ENCODE measurements at regions not wholly inside any gene's neighbourhood (a gene's known extent, or its start where the extent isn't known, plus 50 kb on each side); places are given as distances from the start of the nearest gene placed in this dataset.

DNA sequence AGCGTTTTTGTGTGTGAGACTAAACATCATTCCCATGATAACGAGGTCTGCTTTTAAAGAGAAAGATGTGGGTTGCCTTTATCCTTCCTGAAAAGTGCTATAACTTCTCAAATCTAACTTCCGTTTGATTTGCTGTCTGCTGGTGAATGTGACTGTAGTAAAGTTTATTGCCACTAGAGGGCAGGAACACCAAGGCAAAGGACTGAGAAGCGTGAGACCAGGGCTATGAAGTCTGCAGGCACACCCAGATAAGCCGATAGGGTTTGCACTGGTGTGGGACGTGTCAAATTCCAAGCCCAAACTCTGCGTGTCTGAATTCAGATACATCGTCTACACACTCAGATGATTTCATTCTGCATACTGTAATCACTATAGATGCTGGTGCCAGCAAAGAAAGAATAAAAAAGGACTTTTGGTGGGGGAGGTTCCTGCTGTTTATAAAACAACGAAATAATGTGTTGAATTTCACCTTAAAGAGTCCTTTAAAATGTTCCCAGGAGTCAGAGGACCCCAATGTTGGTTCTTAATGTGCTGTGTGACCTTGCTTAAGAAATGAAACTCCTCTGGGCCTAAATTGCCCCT lies 87.2 kb downstream of the PTTG1 start (continued):
- TF ChIP-seq, protein P1, sequence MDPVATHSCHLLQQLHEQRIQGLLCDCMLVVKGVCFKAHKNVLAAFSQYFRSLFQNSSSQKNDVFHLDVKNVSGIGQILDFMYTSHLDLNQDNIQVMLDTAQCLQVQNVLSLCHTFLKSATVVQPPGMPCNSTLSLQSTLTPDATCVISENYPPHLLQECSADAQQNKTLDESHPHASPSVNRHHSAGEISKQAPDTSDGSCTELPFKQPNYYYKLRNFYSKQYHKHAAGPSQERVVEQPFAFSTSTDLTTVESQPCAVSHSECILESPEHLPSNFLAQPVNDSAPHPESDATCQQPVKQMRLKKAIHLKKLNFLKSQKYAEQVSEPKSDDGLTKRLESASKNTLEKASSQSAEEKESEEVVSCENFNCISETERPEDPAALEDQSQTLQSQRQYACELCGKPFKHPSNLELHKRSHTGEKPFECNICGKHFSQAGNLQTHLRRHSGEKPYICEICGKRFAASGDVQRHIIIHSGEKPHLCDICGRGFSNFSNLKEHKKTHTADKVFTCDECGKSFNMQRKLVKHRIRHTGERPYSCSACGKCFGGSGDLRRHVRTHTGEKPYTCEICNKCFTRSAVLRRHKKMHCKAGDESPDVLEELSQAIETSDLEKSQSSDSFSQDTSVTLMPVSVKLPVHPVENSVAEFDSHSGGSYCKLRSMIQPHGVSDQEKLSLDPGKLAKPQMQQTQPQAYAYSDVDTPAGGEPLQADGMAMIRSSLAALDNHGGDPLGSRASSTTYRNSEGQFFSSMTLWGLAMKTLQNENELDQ (CRISPR knock-in tag; IDR thresholded peaks at IDR 0.05; ENCODE audit: borderline replicate concordance) = no peak
- peak; percentile 88 for TF ChIP-seq SMC3 (conservative IDR thresholded peaks at IDR 0.05; ENCODE audit: insufficient read depth, low read depth, low read length)
- peak; percentile 70; the same call in 1 of the 2 replicates for TF ChIP-seq ZBTB17 (CRISPR knock-in tag; IDR thresholded peaks at IDR 0.05)
- TF ChIP-seq STAG1 (CRISPR knock-in tag; IDR thresholded peaks at IDR 0.05; ENCODE audit: borderline replicate concordance) = peak; percentile 66; the same call in 1 of the 2 replicates
- TF ChIP-seq, protein P2, sequence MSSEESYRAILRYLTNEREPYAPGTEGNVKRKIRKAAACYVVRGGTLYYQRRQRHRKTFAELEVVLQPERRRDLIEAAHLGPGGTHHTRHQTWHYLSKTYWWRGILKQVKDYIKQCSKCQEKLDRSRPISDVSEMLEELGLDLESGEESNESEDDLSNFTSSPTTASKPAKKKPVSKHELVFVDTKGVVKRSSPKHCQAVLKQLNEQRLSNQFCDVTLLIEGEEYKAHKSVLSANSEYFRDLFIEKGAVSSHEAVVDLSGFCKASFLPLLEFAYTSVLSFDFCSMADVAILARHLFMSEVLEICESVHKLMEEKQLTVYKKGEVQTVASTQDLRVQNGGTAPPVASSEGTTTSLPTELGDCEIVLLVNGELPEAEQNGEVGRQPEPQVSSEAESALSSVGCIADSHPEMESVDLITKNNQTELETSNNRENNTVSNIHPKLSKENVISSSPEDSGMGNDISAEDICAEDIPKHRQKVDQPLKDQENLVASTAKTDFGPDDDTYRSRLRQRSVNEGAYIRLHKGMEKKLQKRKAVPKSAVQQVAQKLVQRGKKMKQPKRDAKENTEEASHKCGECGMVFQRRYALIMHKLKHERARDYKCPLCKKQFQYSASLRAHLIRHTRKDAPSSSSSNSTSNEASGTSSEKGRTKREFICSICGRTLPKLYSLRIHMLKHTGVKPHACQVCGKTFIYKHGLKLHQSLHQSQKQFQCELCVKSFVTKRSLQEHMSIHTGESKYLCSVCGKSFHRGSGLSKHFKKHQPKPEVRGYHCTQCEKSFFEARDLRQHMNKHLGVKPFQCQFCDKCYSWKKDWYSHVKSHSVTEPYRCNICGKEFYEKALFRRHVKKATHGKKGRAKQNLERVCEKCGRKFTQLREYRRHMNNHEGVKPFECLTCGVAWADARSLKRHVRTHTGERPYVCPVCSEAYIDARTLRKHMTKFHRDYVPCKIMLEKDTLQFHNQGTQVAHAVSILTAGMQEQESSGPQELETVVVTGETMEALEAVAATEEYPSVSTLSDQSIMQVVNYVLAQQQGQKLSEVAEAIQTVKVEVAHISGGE (CRISPR knock-in tag; IDR thresholded peaks at IDR 0.05) = no peak
- TF ChIP-seq, protein P3, sequence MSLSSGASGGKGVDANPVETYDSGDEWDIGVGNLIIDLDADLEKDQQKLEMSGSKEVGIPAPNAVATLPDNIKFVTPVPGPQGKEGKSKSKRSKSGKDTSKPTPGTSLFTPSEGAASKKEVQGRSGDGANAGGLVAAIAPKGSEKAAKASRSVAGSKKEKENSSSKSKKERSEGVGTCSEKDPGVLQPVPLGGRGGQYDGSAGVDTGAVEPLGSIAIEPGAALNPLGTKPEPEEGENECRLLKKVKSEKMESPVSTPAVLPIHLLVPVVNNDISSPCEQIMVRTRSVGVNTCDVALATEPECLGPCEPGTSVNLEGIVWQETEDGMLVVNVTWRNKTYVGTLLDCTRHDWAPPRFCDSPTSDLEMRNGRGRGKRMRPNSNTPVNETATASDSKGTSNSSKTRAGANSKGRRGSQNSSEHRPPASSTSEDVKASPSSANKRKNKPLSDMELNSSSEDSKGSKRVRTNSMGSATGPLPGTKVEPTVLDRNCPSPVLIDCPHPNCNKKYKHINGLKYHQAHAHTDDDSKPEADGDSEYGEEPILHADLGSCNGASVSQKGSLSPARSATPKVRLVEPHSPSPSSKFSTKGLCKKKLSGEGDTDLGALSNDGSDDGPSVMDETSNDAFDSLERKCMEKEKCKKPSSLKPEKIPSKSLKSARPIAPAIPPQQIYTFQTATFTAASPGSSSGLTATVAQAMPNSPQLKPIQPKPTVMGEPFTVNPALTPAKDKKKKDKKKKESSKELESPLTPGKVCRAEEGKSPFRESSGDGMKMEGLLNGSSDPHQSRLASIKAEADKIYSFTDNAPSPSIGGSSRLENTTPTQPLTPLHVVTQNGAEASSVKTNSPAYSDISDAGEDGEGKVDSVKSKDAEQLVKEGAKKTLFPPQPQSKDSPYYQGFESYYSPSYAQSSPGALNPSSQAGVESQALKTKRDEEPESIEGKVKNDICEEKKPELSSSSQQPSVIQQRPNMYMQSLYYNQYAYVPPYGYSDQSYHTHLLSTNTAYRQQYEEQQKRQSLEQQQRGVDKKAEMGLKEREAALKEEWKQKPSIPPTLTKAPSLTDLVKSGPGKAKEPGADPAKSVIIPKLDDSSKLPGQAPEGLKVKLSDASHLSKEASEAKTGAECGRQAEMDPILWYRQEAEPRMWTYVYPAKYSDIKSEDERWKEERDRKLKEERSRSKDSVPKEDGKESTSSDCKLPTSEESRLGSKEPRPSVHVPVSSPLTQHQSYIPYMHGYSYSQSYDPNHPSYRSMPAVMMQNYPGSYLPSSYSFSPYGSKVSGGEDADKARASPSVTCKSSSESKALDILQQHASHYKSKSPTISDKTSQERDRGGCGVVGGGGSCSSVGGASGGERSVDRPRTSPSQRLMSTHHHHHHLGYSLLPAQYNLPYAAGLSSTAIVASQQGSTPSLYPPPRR (CRISPR knock-in tag; IDR thresholded peaks at IDR 0.05; ENCODE audit: borderline replicate concordance) = no peak
- TF ChIP-seq ELF1 (tag; IDR thresholded peaks at IDR 0.05) = no peak
- no peak for TF ChIP-seq CSDE1 (IDR thresholded peaks at IDR 0.05)
